Left colon (tissue), 2 donors: ENCODE measurements at regions not wholly inside any gene's neighbourhood (a gene's known extent, or its start where the extent isn't known, plus 50 kb on each side); places are given as distances from the start of the nearest gene placed in this dataset.
A peak's percentile ranks its signal among the peaks of the same experiment; 100 is the strongest.

ENCODE experiments used
- ATAC-seq: fragments of 200-7000 bp; cut with Tn5 transposase; one replicate; pipeline ENCODE4 v1.9.1; 2020; ENCODE audit warnings: mild to moderate bottlenecking, moderate library complexity
- DNase-seq, 2 donors: peaks; one replicate each; pipeline ENCODE4 v3.0.0-alpha.2; 2020
- intact Hi-C, 2 donors: fragments of 100-400 bp; cut with DNase I in 1 of 2; cut with micrococcal nuclease in 1 of 2; formaldehyde crosslinking; loops; one replicate each; pipeline versions ENCODE4 v1.11.2 to v1.14.0; 2022; cut with DNase I, micrococcal nuclease
- donor health status: DM: no; HTN: no; CAD: no.
- donor health status: DM: yes; HTN: yes; CAD: no.

GRCh38 chr9:84442712-84443111 lies 102.2 kb upstream of the SLC28A3 start:
- ATAC-seq (no peak), DNase-seq (no peak)

DNA sequence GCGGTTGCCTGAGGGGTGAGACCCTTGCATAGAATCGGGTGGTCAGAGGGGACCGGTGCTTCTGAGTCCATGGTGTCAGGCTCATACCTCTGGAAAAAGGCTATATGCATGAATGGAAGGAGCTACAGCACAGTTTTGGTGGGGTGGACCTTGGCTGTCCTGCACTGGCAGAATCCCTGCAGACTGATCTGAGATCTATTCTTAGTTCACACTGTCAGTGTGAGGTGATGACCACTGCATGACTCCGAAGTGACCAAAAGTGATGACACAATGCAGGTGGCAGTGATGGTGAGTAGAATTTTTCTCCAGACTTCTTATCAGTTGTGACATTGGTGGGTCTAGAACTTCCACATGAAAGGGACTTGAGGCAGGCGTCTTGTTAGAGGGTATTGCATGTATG lies 105.2 kb upstream of the SLC28A3 start:
- intact Hi-C loops: no loop called here
- DNase-seq (no peak), ATAC-seq (no peak)

More at GRCh38 chr9:84442712-84443111, 102.2 kb upstream of the SLC28A3 start:
- intact Hi-C loops: no loop called here

DNA sequence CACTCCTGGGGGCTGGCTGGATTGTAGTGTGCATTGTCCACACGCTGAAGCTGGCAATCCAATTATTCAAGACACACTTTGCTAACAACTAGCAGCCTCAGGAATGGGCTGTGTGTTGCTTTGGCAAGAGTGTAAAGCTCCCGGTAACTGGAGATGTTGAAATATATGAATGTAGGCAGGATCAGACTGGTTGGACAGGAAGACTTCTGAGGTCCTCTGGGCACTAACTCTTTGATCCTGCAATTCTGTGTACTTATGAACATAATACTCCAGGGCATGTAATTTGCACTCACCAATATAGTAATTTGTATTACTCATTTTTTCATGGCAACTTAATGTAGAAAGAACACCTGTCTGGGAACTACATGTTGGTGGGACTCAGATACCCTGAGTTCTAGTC lies 106.7 kb upstream of the SLC28A3 start:
- no peak for ATAC-seq
- intact Hi-C loops: no loop called here

GRCh38 chr9:84450029-84450428 lies 109.5 kb upstream of the SLC28A3 start:
- intact Hi-C loops: no loop called here
- no peak for ATAC-seq
- DNase-seq: no peak

More for the DNA sequence above, 106.7 kb upstream of the SLC28A3 start:
- DNase-seq: no peak

DNA sequence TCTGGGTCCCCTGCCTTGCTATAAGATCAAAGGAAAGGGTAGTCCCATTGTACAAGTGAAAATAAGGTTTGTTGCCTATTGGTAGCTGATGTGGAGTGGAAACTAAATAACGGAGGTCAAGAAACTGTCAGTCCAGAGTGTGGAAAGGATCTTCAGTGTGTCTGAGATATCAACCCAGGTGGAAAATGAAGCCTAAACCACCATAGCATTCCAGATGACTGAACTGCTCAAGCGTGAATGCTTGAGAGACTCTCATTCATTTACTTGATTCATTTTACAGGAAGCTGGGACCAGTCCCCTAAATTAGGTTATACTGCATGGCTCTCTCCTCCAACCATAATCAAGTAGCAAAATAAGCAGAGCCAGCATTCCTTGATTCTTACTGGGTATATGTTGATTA lies 116.0 kb upstream of the SLC28A3 start:
- ATAC-seq: no peak
- DNase-seq: no peak
- intact Hi-C loops: no loop called here

DNA sequence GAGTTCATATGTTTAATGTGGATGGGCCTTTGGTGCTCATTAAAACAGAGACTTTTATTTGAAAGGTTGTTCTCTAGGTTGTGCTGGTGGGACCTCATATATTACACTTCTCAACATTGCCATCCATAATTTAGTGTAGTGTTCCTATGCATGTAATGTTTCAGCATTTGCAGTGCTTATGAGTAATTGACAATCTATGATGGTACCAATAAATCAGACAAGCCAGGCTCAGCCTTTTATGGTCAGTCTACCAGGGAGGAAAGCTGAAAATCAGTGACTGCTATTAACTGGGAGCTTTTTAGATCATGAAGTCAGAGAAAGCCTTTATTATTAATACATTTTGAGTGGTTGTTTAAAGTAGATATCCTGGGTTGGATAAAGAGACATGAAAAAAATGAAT lies 120.1 kb upstream of the SLC28A3 start:
- intact Hi-C loops: no loop called here
- DNase-seq (no peak), ATAC-seq (no peak)

- DNase-seq (no peak), ATAC-seq (no peak)
- intact Hi-C loops: no loop called here
Observed at GRCh38 chr9:84463272-84463671, 122.7 kb upstream of the SLC28A3 start.

GRCh38 chr9:84466580-84467285 lies 126.2 kb upstream of the SLC28A3 start:
- intact Hi-C loops: no loop called here
- ATAC-seq: no peak
- no peak for DNase-seq

DNA sequence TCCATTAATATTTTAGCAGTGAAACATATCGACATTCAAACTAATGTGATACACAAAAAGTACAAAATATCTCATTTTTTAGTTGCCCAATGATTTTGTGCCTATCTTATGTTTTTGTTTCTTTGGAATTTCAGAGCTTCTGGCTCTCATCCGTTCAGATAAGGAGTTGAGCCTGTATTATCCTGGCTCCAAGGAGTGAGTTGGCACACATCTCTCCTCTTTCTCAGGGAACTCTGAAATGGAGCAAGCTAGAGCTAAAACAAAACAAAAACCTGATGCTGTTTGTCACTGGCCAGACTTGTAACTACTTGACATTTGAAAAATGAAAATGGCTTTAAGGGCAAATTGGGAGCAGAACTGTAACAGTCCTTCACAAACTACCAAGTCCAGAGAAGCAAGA lies 131.3 kb upstream of the SLC28A3 start:
- intact Hi-C loops: no loop called here
- ATAC-seq (no peak), DNase-seq (no peak)

- intact Hi-C loops: no loop called here
- DNase-seq: no peak
- no peak for ATAC-seq
Observed at GRCh38 chr9:84478996-84479395, 138.4 kb upstream of the SLC28A3 start.

- DNase-seq (no peak), ATAC-seq (no peak)
- intact Hi-C loops: no loop called here
Observed at GRCh38 chr9:84480071-84480470, 139.5 kb upstream of the SLC28A3 start.

GRCh38 chr9:84481231-84481630 lies 140.7 kb upstream of the SLC28A3 start:
- intact Hi-C loops: no loop called here
- ATAC-seq (no peak), DNase-seq (no peak)

- intact Hi-C loops: no loop called here
- DNase-seq (no peak), ATAC-seq (no peak)
Observed at GRCh38 chr9:84481636-84482218, 141.2 kb upstream of the SLC28A3 start.

GRCh38 chr9:84482607-84483006 lies 142.0 kb upstream of the SLC28A3 start:
- intact Hi-C loops: no loop called here
- ATAC-seq (no peak), DNase-seq (no peak)

DNA sequence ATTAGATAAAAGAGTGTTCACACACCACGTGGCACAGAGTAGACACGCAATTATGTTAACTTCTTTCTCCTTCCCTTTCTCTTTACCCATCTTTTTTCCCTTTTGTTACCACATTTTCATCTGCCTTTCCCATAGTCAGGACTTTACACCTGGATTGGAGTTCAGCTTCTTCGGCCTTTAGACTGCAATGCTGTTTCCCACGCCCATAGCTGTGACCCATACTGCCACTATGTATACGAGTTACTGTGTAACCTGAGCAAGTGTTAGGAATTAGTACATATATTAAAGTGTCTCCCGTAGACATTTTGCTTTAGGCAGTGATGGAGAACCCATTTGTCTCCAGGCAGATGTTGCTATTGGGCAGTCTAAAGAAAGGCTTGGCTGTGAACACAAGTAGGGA lies 143.6 kb upstream of the SLC28A3 start:
- intact Hi-C loops: no loop called here
- no peak for DNase-seq

GRCh38 chr9:84485539-84485938 lies 145.0 kb upstream of the SLC28A3 start:
- peak; percentile 37 for ATAC-seq
- intact Hi-C loops: no loop called here

More for the DNA sequence above, 143.6 kb upstream of the SLC28A3 start:
- ATAC-seq: peak; percentile 40

GRCh38 chr9:84486663-84487062 lies 146.1 kb upstream of the SLC28A3 start:
- intact Hi-C loops: no loop called here
- DNase-seq (no peak), ATAC-seq (no peak)

More at GRCh38 chr9:84485539-84485938, 145.0 kb upstream of the SLC28A3 start:
- DNase-seq: no peak

DNA sequence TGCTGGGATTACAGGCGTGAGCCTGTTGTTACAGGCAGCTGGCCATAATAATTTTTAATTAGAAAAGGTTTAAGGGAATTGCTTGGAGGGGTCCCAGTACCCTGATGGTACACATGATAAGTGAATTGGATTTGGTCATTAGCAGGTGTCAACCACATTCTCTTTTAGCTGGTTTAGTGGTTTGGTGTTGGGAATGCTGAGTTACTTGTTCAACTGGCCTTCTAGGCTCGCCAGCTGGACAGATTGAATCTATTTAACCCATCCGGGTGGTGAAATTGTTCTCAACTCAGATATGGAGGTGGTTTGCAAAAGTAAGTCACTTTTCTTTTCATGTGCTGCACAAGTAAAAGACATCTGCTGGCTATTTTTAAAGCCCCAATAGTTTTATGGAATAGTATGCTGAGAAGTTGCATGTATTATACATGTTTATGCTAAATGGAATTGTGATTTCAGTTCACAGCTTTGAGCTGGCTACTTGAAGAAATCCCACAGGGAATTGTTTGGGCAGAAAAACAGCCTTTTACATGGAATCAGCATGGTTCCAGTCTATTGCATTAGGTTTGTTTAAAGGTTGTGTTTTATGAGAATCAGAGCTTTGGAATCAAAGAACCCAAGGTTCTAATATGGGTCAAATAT lies 149.8 kb upstream of the SLC28A3 start:
- intact Hi-C loops: no loop called here
- no peak for ATAC-seq
- DNase-seq: no peak

GRCh38 chr9:84490842-84491325 lies 150.3 kb upstream of the SLC28A3 start:
- ATAC-seq (no peak), DNase-seq (no peak)
- intact Hi-C loops: no loop called here
